GM21619 (cell line): ENCODE measurements at regions not wholly inside any gene's neighbourhood (a gene's known extent, or its start where the extent isn't known, plus 50 kb on each side); places are given as distances from the start of the nearest gene placed in this dataset.
"Not testable (repeated sequence)": the region's sequence is repeated elsewhere in the genome, so short reads cannot be mapped to it uniquely, and the experiment has no call there.

Experiments used
- ATAC-seq: cut with Tn5 transposase; IDR thresholded peaks from one replicate; pipeline ENCODE4 v1.9.1; 2021; ENCODE audit not compliant: unreplicated experiment

- ATAC-seq: no peak
These were observed 84.5 kb upstream of the SETMAR start for GRCh38 chr3:4218456-4219226.

- ATAC-seq: no peak
These were observed 84.0 kb upstream of the SETMAR start for GRCh38 chr3:4219227-4219568.

- ATAC-seq: no peak
These were observed 83.1 kb upstream of the SETMAR start for GRCh38 chr3:4220065-4220464.

- ATAC-seq: no peak
These were observed 80.5 kb upstream of the SETMAR start for GRCh38 chr3:4222574-4223175.

GRCh38 chr3:4223777-4224176 lies 79.4 kb upstream of the SETMAR start:
- no peak for ATAC-seq

- ATAC-seq: no peak
These were observed 78.8 kb upstream of the SETMAR start for GRCh38 chr3:4224331-4224730.

- no peak for ATAC-seq
These were observed 78.1 kb upstream of the SETMAR start for GRCh38 chr3:4225005-4225471.

GRCh38 chr3:4228295-4228694 lies 74.9 kb upstream of the SETMAR start:
- no peak for ATAC-seq

- ATAC-seq: no peak
These were observed 72.1 kb upstream of the SETMAR start for GRCh38 chr3:4231041-4231440.

- ATAC-seq: no peak
These were observed 70.4 kb upstream of the SETMAR start for GRCh38 chr3:4232798-4233197.

- no peak for ATAC-seq
These were observed 69.7 kb upstream of the SETMAR start for GRCh38 chr3:4233488-4233887.

GRCh38 chr3:4234889-4235288 lies 68.3 kb upstream of the SETMAR start:
- no peak for ATAC-seq

GRCh38 chr3:4235690-4236089 lies 67.5 kb upstream of the SETMAR start:
- ATAC-seq: no peak

GRCh38 chr3:4241595-4242170 lies 61.5 kb upstream of the SETMAR start:
- ATAC-seq: no peak

GRCh38 chr3:4245671-4246070 lies 57.5 kb upstream of the SETMAR start:
- ATAC-seq: no peak

GRCh38 chr3:4247391-4247790 lies 55.8 kb upstream of the SETMAR start:
- ATAC-seq: no peak

- ATAC-seq: no peak
These were observed 53.1 kb upstream of the SETMAR start for GRCh38 chr3:4250064-4250463.

GRCh38 chr3:4251412-4251811 lies 51.8 kb upstream of the SETMAR start:
- ATAC-seq: no peak

GRCh38 chr3:4253072-4253832 lies 49.9 kb upstream of the SETMAR start:
- ATAC-seq: not testable (repeated sequence)
